Colonic mucosa (tissue), 4 donors: ENCODE measurements at regions not wholly inside any gene's neighbourhood (a gene's known extent, or its start where the extent isn't known, plus 50 kb on each side); places are given as distances from the start of the nearest gene placed in this dataset.

Source experiments
- DNase-seq: peaks from one replicate; pipeline ENCODE4 v3.0.0-alpha.2; 2020
- H3K27ac ChIP-seq: fragments of 200-600 bp; one replicate; pipeline ENCODE4 v1.8.0; 2021
- H3K27me3 ChIP-seq: fragments of 200-600 bp; one replicate; pipeline ENCODE4 v1.8.0; 2021
- H3K36me3 ChIP-seq: fragments of 200-600 bp; one replicate; pipeline ENCODE4 v1.8.0; 2021
- H3K4me1 ChIP-seq: fragments of 200-600 bp; one replicate; pipeline ENCODE4 v1.8.0; 2021; ENCODE audit warnings: mild to moderate bottlenecking
- H3K4me3 ChIP-seq: fragments of 200-600 bp; one replicate; pipeline ENCODE4 v1.8.0; 2021
- H3K9ac ChIP-seq, 2 donors: one replicate each; pipeline ENCODE4 v1.7.0; 2013; ENCODE audit warnings: control low read depth in 2 of 2, low read depth in 2 of 2, low read length in 2 of 2
- H3K9me3 ChIP-seq: fragments of 200-600 bp; one replicate; pipeline ENCODE4 v1.8.0; 2021
- CTCF ChIP-seq: fragments of 200-600 bp; IDR thresholded peaks from one replicate; pipeline ENCODE4 v1.8.0; 2022; ENCODE audit warnings: antibody characterized with exemption, mild to moderate bottlenecking
- intact Hi-C: fragments of 100-400 bp; cut with DNase I; formaldehyde crosslinking; loops from one replicate; pipeline ENCODE4 v1.14.1; 2022
- donor health status: healthy.
- donor health status: DM: no; HTN: no; CAD: no.
- donor health status: DM: no; HTN: no; CAD: no.

- peak; percentile 10 for DNase-seq
Measured at GRCh38 chr11:69361048-69361447, 67.1 kb downstream of the MYEOV start.

GRCh38 chr11:69361466-69361865 lies 67.5 kb downstream of the MYEOV start:
- no peak overlapping the region for H3K4me3 ChIP-seq
- intact Hi-C loops: no loop called here
- TF ChIP-seq CTCF: no peak
- H3K9ac ChIP-seq: no peak overlapping the region
- H3K36me3 ChIP-seq: no peaks in the 10 kb centered on the region
- H3K27me3 ChIP-seq: no peaks in the 10 kb centered on the region
- peak; percentile 8 for DNase-seq
- H3K4me1 ChIP-seq: no peaks in the 10 kb centered on the region
- no peak overlapping the region for H3K27ac ChIP-seq
- H3K9me3 ChIP-seq: no peaks in the 10 kb centered on the region

More at GRCh38 chr11:69361048-69361447, 67.1 kb downstream of the MYEOV start:
- Histone ChIP-seq H3K4me1 (no peaks in the 10 kb centered on the region), H3K4me3 (no peak overlapping the region), H3K27me3 (no peaks in the 10 kb centered on the region), H3K36me3 (no peaks in the 10 kb centered on the region), H3K9ac (no peak overlapping the region), H3K27ac (no peak overlapping the region), H3K9me3 (no peaks in the 10 kb centered on the region)
- intact Hi-C loops: no loop called here
- TF ChIP-seq CTCF: no peak

GRCh38 chr11:69362315-69362714 lies 68.4 kb downstream of the MYEOV start:
- Histone ChIP-seq H3K27ac (no peak overlapping the region), H3K9ac (no peak overlapping the region), H3K4me1 (no peaks in the 10 kb centered on the region), H3K36me3 (no peaks in the 10 kb centered on the region), H3K9me3 (no peaks in the 10 kb centered on the region), H3K27me3 (no peaks in the 10 kb centered on the region), H3K4me3 (no peak overlapping the region)
- intact Hi-C loops: no loop called here
- DNase-seq: peak; percentile 13
- no peak for TF ChIP-seq CTCF

- no peaks in the 10 kb centered on the region for H3K36me3 ChIP-seq
- H3K9ac ChIP-seq: no peak overlapping the region
- DNase-seq: no peak
- H3K27me3 ChIP-seq: no peaks in the 10 kb centered on the region
- H3K27ac ChIP-seq: no peak overlapping the region
- intact Hi-C loops: no loop called here
- no peaks in the 10 kb centered on the region for H3K4me1 ChIP-seq
- H3K4me3 ChIP-seq: no peak overlapping the region
- no peak for TF ChIP-seq CTCF
- H3K9me3 ChIP-seq: no peaks in the 10 kb centered on the region
Measured at GRCh38 chr11:69364921-69365320, 71.0 kb downstream of the MYEOV start.

GRCh38 chr11:69365558-69365957 lies 71.6 kb downstream of the MYEOV start:
- Histone ChIP-seq H3K27ac (no peak overlapping the region), H3K27me3 (no peaks in the 10 kb centered on the region), H3K9me3 (no peaks in the 10 kb centered on the region), H3K4me3 (no peak overlapping the region), H3K36me3 (no peaks in the 10 kb centered on the region), H3K4me1 (no peaks in the 10 kb centered on the region), H3K9ac (no peak overlapping the region)
- no peak for TF ChIP-seq CTCF
- no peak for DNase-seq
- intact Hi-C loops: no loop called here

GRCh38 chr11:69366591-69366990 lies 72.6 kb downstream of the MYEOV start:
- H3K9me3 ChIP-seq: no peaks in the 10 kb centered on the region
- no peak for TF ChIP-seq CTCF
- no peak for DNase-seq
- no peak overlapping the region for H3K9ac ChIP-seq
- H3K4me3 ChIP-seq: no peak overlapping the region
- H3K27me3 ChIP-seq: no peaks in the 10 kb centered on the region
- H3K27ac ChIP-seq: no peak overlapping the region
- no peaks in the 10 kb centered on the region for H3K4me1 ChIP-seq
- no peaks in the 10 kb centered on the region for H3K36me3 ChIP-seq
- intact Hi-C loops: no loop called here
